D721Med (cell line): ENCODE measurements at regions not wholly inside any gene's neighbourhood (a gene's known extent, or its start where the extent isn't known, plus 50 kb on each side); places are given as distances from the start of the nearest gene placed in this dataset.
"Not testable (repeated sequence)": the region's sequence is repeated elsewhere in the genome, so short reads cannot be mapped to it uniquely, and the experiment has no call there.

ENCODE experiments used
- DNase-seq: peaks from one replicate; pipeline ENCODE4 v3.0.0; 2011; ENCODE audit warnings: low spot score; ENCODE audit not compliant: insufficient read length
- FAIRE-seq: peaks from 2 replicates; lab custom pipeline; 2011; peaks lifted over from hg19 to GRCh38; lab: Jason Lieb, UNC
- CTCF ChIP-seq: IDR thresholded peaks from 2 replicates; pipeline ENCODE4 v1.5.1; 2012; ENCODE audit warnings: mild to moderate bottlenecking, control low read depth; ENCODE audit not compliant: insufficient read depth; ENCODE audit errors: missing control alignments

GRCh38 chr11:71774603-71775222 lies 58.3 kb upstream of the DEFB108B start:
- DNase-seq: no peak
- TF ChIP-seq CTCF: no peak
- FAIRE-seq: no peak

DNA sequence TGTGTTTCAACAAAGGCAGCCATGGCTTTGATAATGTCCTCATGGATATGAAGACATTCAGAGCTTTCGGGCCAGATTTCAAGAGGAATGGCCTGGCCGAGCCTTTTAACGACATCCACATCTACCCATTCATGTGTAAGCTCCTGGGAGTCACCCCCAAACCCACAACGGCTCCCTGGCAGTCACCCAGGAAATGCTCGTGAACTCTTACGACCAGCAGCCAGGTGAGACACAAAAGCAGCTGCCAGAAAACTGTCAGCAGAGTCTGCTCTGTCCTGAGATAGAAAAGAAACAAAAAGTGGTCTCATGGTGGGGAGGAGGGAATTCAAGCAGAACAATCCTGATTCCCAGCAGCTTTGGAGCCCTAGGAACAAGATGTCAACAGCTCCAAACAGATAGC lies 52.9 kb upstream of the DEFB108B start:
- FAIRE-seq, DNase-seq: not testable (repeated sequence)

DNA sequence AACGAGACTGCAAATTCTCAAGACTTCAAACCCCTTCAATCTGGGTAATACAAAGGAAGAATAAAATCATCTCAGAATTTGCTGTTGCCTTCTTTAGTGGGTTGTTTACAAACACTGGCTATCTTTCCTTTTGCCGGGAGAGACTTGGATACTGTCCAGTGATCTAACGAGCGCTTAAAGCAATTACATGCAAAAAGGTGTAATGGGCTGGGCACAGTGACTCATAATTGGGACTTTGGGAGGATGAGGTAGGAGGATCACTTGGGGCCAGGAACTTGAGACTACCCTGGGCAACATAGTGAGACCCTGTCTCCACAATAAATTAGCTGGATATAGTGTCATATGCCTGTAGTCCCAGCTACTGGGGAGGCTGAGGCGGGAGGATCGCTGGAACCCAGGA lies 52.2 kb upstream of the DEFB108B start:
- not testable (repeated sequence) for DNase-seq, FAIRE-seq

DNA sequence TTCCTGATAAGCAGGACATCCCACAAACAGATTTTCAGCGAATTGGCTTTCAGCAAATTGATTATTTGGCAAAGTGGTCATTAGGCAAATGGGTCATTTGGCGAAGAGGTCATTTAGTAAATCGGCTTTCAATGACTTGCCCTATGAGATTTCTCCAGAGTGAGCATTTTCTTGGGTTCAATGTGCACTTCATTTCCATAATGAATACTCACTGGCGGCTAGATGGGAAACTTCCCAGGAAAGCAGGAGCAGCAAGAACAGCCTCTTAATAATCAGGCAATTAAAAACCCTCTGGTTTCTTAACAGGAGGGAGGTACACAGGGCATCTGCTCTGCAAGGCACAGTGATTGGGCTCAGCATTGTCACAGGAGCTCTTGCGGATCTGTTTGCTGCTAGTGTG lies 51.5 kb upstream of the DEFB108B start:
- DNase-seq, FAIRE-seq: not testable (repeated sequence)

GRCh38 chr11:71782229-71782861 lies 50.7 kb upstream of the DEFB108B start:
- FAIRE-seq, DNase-seq: not testable (repeated sequence)

- not testable (repeated sequence) for FAIRE-seq, DNase-seq
Observed at GRCh38 chr11:71783191-71783590, 49.8 kb upstream of the DEFB108B start.
